ENCODE measurements at regions not wholly inside any gene's neighbourhood (a gene's known extent, or its start where the extent isn't known, plus 50 kb on each side); places are given as distances from the start of the nearest gene placed in this dataset.
A peak's percentile ranks its signal among the peaks of the same experiment; 100 is the strongest.
"Not testable (repeated sequence)": the region's sequence is repeated elsewhere in the genome, so short reads cannot be mapped to it uniquely, and the experiment has no call there.

GRCh38 chr9:103068753-103069152, 73.6 kb downstream of the CYLC2 start:
- DNase-seq, result no peak

DNA sequence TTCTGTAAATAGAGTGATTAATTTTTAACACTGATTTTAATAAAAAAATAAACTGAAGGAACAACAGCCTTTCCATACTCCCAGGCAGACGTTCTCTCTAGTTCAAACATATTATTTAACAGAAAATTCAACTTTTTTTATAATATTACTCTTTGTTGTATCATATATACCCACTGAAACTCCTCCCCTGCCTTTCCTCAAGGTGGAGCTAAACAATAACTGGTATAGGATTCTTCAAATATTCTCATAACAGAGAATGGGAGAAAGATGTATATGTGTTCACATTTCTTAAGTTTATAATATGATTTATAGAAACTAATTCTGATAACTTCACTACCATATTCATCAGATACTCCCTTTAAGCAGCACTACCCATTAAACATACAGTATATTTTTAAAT, 83.4 kb downstream of the CYLC2 start:
- DNase-seq, result no peak

DNA sequence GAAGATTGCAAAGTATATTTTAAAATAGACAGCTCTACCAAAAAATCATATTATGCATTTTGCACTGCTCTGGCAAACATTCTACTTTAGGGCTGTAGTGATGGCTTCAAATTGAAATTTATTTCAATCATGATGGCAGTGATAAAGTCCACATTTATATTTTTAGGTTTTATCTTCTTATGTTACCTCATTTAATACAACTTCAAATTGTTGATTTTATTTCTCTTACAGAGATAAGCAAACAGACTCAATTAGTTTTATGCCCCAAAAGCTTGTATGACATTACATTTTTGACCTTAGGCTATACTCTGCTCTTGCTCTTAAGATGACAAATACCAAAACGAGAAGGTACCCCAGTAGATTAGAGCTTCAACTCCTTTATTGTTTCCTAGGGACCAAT, 87.4 kb downstream of the CYLC2 start:
- DNase-seq, result no peak

- no peak for DNase-seq
These were observed 94.2 kb downstream of the CYLC2 start for GRCh38 chr9:103089357-103089756.

- DNase-seq, result no peak
These were observed 109.0 kb downstream of the CYLC2 start for GRCh38 chr9:103104101-103104500.

GRCh38 chr9:103116246-103116645, 121.1 kb downstream of the CYLC2 start:
- no peak for DNase-seq

DNA sequence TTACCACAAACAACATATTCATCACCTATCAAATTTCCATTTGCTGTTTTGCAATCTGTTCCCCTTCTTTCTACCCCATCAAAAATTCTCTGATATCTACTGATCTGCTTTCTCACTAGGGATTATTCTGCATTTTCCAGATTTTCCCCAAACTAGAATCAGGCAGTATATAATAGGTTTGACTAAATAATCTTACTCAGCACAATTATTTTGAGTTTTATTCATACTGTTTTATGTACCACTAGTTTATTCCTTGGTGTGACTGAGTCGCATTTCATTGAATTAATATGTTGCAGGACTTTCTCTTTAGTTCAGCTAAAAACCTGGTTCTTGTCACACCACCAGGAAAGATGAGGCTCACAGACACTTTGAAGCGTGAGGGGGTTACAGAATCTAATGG, 131.4 kb downstream of the CYLC2 start:
- DNase-seq, result no peak

GRCh38 chr9:103139891-103140290, 144.8 kb downstream of the CYLC2 start:
- DNase-seq, result no peak

GRCh38 chr9:103152473-103152872, 157.3 kb downstream of the CYLC2 start:
- no peak for DNase-seq

GRCh38 chr9:103167530-103167929, 172.4 kb downstream of the CYLC2 start:
- no peak for DNase-seq

DNA sequence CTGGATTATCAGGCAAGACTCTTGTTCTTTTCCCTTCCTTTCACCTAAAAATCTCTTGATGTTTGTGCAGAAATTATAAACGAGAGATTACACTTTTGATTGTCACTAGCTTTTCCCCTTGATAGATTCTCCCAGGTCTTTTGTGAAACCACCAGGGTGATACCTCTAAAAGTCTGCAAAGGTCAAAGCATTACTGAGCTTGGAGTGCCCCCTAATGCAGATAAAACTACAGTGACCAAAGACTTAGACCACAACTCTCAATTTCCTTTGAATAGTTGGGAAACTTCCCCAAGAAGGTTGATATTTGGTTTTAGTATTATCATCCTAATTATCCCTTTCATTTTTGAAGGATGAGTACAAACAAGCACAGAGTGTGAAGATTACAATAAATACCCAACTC, 173.1 kb downstream of the CYLC2 start:
- no peak for DNase-seq

DNA sequence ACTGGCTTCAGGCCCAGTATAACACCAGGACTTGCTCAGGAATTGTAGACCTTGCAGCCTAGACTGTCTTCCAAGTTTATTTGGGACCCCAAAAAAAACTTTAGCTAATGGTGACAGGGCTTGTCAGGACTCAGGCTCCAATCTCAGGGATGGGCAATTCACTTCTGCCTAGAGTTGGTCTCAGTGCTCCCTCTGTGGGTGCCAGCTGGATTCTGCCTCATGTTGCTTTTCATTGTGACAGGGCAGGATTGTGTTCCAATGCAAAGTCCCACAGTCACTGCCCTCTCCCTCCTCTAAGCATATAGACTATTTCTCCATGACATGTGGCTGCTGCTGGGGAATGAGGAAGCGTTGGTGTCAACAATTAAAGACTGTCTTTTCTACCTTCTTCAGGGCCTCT, 174.7 kb downstream of the CYLC2 start:
- no peak for DNase-seq

GRCh38 chr9:103183701-103184171, 188.6 kb downstream of the CYLC2 start:
- DNase-seq, result no peak

DNA sequence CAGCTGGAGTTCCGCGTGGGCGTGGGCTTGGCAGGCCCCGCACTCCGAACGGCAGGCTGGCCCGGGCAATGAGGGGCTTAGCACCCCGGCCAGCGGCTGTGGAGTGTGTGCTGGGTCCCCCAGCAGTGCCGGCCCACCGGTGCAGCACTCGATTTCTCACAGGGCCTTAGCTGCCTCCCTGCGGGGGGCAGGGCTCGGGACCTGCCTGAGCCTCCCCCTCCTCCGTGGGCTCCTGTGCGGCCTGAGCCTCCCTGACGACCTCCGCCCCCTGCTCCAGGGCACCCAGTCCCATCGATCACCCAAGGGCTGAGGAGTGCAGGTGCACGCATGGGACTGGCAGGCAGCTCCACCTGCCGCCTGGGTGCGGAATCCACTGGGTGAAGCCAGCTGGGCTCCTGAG, 191.8 kb downstream of the CYLC2 start:
- DNase-seq, result no peak

GRCh38 chr9:103188781-103189350, 193.7 kb downstream of the CYLC2 start:
- no peak for DNase-seq

GRCh38 chr9:103193992-103194391, 198.9 kb downstream of the CYLC2 start:
- DNase-seq, result no peak

DNA sequence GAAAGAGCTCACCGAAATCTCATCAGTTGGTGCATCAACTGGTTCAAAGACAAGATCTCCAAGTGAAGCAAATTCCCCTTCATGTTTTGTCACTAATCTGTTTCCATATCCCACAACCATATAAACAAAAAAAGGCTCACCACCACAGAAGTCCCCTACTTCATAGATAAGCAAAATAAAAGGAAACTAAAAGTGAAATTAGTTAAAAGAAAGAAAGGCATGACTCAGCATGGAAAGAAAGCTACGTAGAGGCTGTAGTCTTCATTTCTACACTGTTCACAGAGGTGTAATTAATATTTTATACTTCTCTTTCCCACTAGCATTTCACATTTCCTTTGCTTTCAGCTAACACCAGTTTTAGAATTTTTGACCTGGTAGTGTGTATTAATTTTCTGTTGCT, 208.0 kb downstream of the CYLC2 start:
- DNase-seq, result no peak

DNA sequence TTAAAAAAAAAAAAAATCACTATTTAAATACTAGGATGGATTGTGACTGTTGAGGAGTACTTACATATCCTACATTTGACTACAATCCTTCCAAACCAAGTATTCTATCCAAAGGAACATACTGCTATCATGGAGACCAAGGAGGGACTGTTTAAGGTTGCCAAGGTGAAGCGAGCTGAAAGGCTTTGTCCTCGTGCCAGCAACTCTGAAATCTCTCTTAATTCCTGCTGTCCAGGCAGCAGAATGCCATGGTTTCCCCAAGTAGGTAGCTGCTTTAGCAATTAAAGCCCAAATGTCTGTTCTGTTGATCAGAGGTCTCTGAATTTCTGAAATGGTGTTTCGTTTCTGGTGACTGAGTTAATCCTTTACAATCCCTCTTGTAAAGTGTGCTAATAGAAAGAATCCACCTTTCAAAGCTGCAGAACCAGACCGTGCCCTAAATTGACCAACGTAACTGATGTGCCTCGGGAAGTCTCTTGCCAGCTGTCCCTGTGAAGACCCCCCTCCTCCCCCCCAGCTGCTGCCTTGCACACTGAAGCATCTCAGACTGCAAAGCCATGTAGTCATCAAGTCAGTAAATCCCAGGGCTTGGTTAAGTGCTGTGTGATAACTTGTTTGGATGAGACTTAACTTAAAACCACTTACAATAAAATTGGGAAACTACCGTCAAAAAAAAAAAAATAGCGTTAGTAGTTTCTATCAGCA, 210.9 kb downstream of the CYLC2 start:
- DNase-seq, result not testable (repeated sequence)

DNA sequence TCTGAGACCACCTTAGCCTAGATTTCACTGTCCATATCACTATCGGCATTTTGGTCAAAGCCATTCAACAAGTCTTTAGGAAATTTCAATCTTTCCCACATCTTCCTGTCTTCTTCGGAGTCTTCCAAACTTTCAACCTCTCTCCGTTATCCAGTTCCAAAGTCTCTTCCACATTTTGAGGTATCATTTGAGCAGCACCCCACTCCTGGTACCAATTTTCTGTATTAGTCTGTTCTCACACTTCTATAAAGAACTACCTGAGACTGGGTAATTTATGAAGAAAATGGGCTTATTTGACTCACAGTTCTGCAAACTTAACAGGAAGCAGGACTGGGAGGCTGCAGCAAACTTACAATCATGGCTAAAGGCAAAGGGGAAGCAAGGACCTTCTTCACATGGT, 215.5 kb downstream of the CYLC2 start:
- DNase-seq, result no peak

GRCh38 chr9:103215197-103215596, 220.1 kb downstream of the CYLC2 start:
- DNase-seq, result no peak

DNA sequence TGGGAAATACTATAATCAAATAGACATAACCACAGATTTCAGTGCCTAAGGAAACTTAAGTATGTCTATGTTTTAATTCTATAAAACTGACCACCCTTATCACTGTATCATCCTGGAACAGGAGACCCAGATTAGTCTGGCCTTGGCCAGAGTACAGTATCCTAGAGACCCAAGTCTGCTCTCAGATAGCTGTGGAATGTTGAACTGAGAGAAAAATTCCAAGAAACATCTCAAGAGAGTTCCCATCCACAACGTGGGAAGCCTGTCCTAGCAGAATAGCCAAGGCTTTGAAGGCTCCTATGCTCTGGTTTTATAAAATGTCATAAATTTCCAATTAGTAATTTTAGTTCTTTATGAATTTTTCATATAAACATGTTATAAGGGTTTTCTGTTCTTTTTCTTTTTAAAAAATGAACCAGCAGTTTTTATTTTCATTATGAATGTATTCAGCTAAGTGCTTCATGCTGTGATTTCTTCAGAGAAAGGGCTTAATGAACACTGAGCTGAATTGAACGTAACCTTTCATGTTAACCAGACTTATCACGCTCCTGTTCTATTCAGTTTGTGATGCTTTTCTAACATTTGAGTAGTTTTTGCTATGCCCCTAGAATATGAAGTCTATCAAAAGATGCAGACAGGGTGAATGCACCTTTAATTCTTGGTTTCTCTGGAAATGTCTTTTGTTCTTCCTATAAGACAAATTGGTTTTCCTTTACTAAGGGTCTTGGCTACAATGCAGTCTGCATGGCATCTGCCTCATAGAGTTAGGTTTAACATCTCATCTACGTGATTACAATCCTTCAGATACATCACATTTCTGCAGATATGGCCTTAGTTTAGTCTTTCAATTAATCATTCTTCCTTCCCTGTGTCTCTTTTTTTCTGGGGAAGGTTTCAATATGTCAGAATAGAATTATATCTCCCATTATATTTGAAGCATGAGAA, 230.8 kb downstream of the CYLC2 start:
- no peak for DNase-seq

- DNase-seq, result no peak
These were observed 231.5 kb downstream of the CYLC2 start for GRCh38 chr9:103226647-103227013.

- DNase-seq, result not testable (repeated sequence)
These were observed 242.5 kb downstream of the CYLC2 start for GRCh38 chr9:103237571-103238109.

- peak; percentile 46 for DNase-seq
These were observed 246.9 kb downstream of the CYLC2 start for GRCh38 chr9:103242025-103242424.

All from T1000 (cell line).